Stimulated activated CD8-positive, alpha-beta memory T cell treated with anti-CD3 and anti-CD28 coated beads, Interleukin-4, amount 100 ng/mL, for 48 hours (primary cell): ENCODE measurements at regions not wholly inside any gene's neighbourhood (a gene's known extent, or its start where the extent isn't known, plus 50 kb on each side); places are given as distances from the start of the nearest gene placed in this dataset.
"Not testable (repeated sequence)": the region's sequence is repeated elsewhere in the genome, so short reads cannot be mapped to it uniquely, and the experiment has no call there.

Experiments
- DNase-seq: peaks from one replicate; pipeline ENCODE4 v3.0.0-alpha.2; 2020

- DNase-seq, result not testable (repeated sequence)
These were observed 860.4 kb upstream of the DEFB115 start for GRCh38 chr20:30397111-30397510.

GRCh38 chr20:30405061-30405460, 852.4 kb upstream of the DEFB115 start:
- DNase-seq, result not testable (repeated sequence)

- DNase-seq, result not testable (repeated sequence)
These were observed 851.9 kb upstream of the DEFB115 start for GRCh38 chr20:30405585-30405984.

GRCh38 chr20:30406370-30406769, 851.1 kb upstream of the DEFB115 start:
- DNase-seq, result not testable (repeated sequence)

- no peak for DNase-seq
These were observed 844.5 kb upstream of the DEFB115 start for GRCh38 chr20:30412972-30413371.

GRCh38 chr20:30417387-30417786, 840.1 kb upstream of the DEFB115 start:
- DNase-seq, result not testable (repeated sequence)

- not testable (repeated sequence) for DNase-seq
These were observed 839.1 kb upstream of the DEFB115 start for GRCh38 chr20:30418378-30418777.

GRCh38 chr20:30419466-30419865, 838.0 kb upstream of the DEFB115 start:
- no peak for DNase-seq

- DNase-seq, result not testable (repeated sequence)
These were observed 837.5 kb upstream of the DEFB115 start for GRCh38 chr20:30419871-30420420.
